A673 (cell line): ENCODE measurements at regions not wholly inside any gene's neighbourhood (a gene's known extent, or its start where the extent isn't known, plus 50 kb on each side); places are given as distances from the start of the nearest gene placed in this dataset.

Experiments
- BruUV-seq: library from RNA; stranded (reverse); fragments of 400-500 nt; replicated peaks from 2 replicates; lab custom pipeline; 2021; lab: Mats Ljungman, UMichigan
- CTCF ChIA-PET: fragments of 300-600 bp; sonication (Branson Sonifier 250); formaldehyde crosslinking; loops from one replicate; lab custom pipeline; 2022; ENCODE audit warnings: antibody characterized with exemption; lab: Charles Lee
- POLR2A ChIA-PET: fragments of 300-600 bp; sonication (Branson Sonifier 250); formaldehyde crosslinking; loops from one replicate; lab custom pipeline; 2022; ENCODE audit warnings: antibody characterized with exemption; ENCODE audit not compliant: low non-redundant PET; lab: Charles Lee
- DNase-seq: peaks from one replicate; pipeline ENCODE4 v3.0.0-alpha.2; 2015; ENCODE audit warnings: low spot score
- H3K27ac ChIP-seq: fragments of 200-600 bp; sonication (generic); 2 replicates; pipeline ENCODE4 v1.5.1; 2016; ENCODE audit warnings: mixed run types, low read depth, mild to moderate bottlenecking, mixed read lengths, antibody characterized with exemption, low read length; ENCODE audit not compliant: poor library complexity, severe bottlenecking
- H3K27me3 ChIP-seq: fragments of 200-600 bp; sonication (generic); replicated peaks from 2 replicates; pipeline ENCODE4 v1.6.1; 2017; ENCODE audit warnings: mixed run types, low read depth, mild to moderate bottlenecking, mixed read lengths, antibody characterized with exemption, low read length; ENCODE audit not compliant: insufficient read depth, poor library complexity
- H3K36me3 ChIP-seq: fragments of 200-600 bp; sonication (generic); 2 replicates; pipeline ENCODE4 v1.6.1; 2016; ENCODE audit warnings: mixed run types, mild to moderate bottlenecking, mixed read lengths, antibody characterized with exemption, low read length; ENCODE audit not compliant: insufficient read depth, poor library complexity, severe bottlenecking
- H3K4me1 ChIP-seq: fragments of 200-600 bp; sonication (generic); 2 replicates; pipeline ENCODE4 v1.6.1; 2017; ENCODE audit warnings: mixed run types, mild to moderate bottlenecking, mixed read lengths, antibody characterized with exemption, low read length; ENCODE audit not compliant: insufficient read depth, poor library complexity, severe bottlenecking
- H3K4me3 ChIP-seq: fragments of 200-600 bp; sonication (generic); 2 replicates; pipeline ENCODE4 v1.5.1; 2016; ENCODE audit warnings: low read depth, mixed run types, mild to moderate bottlenecking, mixed read lengths, low read length; ENCODE audit not compliant: poor library complexity, severe bottlenecking
- H3K9me3 ChIP-seq: fragments of 200-600 bp; sonication (generic); 2 replicates; pipeline ENCODE4 v1.6.1; 2016; ENCODE audit warnings: mixed run types, low read depth, mild to moderate bottlenecking, mixed read lengths, antibody characterized with exemption, low read length; ENCODE audit not compliant: poor library complexity, severe bottlenecking
- EZH2 ChIP-seq: fragments of 200-600 bp; sonication (generic); IDR thresholded peaks from 2 replicates; pipeline ENCODE4 v1.6.1; 2017; ENCODE audit warnings: borderline replicate concordance, low read depth, mild to moderate bottlenecking, mixed read lengths, antibody characterized with exemption, low read length; ENCODE audit not compliant: poor library complexity, severe bottlenecking
- intact Hi-C: fragments of 100-400 bp; cut with micrococcal nuclease; formaldehyde crosslinking; loops from one replicate; pipeline ENCODE4 v1.10.0; 2022; ENCODE audit not compliant: unreplicated experiment
- TF ChIP-seq, protein P1 (sequence below): fragments of 300-800, 200-600 bp; sonication (generic); conservative IDR thresholded peaks from 2 replicates; pipeline ENCODE4 v1.5.1; 2017; ENCODE audit warnings: low read depth, mild to moderate bottlenecking, antibody characterized with exemption, low read length, moderate library complexity, mixed read lengths

DNA sequence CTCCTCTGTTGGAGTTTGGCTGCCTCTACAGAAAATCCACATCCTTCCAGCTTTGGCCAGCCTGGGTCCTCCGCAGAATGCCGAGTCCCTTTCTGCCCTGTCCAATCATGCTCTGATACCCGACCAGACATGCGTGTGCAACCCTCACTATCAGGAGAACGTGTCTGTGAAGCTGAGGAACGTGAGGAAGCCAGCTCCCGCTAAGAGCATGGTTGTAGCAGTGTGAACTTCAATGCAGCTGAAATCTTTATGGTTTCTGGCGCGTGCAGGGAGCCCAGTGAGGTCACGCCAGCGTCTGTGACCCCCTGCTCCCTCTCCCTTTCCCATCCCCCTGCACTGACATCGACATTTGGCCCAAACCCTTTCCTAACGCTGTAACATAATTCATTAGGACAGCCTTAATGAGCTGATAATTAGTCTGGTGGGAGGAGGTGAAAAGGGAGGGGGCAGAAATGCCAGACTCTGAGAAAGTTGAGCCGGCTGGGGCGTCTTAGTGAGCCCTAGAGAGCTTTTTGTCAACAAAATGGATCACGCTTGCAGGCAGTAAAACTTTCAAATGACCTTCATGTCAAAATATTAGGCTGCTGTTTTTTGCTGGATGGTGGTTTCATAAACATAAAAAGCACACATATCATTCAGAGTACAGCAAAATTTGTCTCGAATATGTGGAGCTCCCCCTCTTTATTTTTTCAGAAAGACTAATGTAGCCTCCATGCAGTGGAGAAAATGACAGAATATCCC is 423.3 kb downstream of the QKI start:
- DNase-seq = no peak
- intact Hi-C loops = no loop called here
- TF ChIP-seq EZH2 = no peak
- peaks cover 6% of the 10 kb centered on the region for H3K9me3 ChIP-seq
- no peaks in the 10 kb centered on the region for H3K36me3 ChIP-seq
- H3K4me3 ChIP-seq = no peak overlapping the region
- no peak overlapping the region for H3K27ac ChIP-seq
- CTCF ChIA-PET = no interaction called here
- H3K4me1 ChIP-seq = peaks cover 5% of the 10 kb centered on the region
- no TSS peak for BruUV-seq
- peaks cover 9% of the 10 kb centered on the region for H3K27me3 ChIP-seq
- POLR2A ChIA-PET = no interaction called here

DNA sequence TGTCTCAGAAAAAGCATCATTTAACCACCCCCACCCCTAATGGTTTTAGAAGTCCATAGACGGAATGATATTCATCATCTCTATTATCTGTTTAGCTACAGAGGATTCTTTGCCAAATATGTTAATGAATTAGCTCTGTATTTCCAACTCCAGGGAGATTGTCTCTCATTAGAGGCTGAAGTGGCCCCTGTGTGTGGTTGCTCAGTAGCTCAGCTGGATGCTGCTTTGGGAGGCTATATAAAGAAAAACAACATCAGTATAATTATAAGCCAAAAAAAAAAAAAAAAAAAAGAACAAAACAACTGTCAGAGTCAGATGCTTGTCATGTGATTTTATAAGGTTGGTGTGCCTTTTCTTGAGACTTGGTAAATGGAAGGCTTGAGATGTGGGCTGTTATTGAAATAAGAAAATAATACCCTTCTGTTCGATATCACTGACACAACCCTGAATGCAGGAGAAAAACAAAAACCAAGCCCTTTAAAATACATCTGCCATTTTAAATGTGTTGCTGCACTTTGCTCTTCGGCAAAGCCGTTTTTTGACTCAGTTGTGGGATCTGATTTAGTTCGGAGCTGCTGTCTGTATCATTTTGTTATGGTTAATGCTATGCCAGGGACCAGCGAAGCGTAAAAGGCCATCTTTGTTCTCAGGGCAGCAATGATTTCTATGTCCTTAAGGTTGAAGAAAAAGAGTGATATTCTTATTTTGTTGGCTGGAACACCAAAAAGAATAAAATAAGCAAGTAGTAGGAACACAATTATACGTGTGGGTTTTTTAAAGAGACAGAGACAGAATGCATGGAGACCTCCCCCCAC is 422.6 kb downstream of the QKI start:
- H3K36me3 ChIP-seq = no peaks in the 10 kb centered on the region
- TF ChIP-seq, protein P1, sequence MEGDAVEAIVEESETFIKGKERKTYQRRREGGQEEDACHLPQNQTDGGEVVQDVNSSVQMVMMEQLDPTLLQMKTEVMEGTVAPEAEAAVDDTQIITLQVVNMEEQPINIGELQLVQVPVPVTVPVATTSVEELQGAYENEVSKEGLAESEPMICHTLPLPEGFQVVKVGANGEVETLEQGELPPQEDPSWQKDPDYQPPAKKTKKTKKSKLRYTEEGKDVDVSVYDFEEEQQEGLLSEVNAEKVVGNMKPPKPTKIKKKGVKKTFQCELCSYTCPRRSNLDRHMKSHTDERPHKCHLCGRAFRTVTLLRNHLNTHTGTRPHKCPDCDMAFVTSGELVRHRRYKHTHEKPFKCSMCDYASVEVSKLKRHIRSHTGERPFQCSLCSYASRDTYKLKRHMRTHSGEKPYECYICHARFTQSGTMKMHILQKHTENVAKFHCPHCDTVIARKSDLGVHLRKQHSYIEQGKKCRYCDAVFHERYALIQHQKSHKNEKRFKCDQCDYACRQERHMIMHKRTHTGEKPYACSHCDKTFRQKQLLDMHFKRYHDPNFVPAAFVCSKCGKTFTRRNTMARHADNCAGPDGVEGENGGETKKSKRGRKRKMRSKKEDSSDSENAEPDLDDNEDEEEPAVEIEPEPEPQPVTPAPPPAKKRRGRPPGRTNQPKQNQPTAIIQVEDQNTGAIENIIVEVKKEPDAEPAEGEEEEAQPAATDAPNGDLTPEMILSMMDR = no peak
- peaks cover 9% of the 10 kb centered on the region for H3K27me3 ChIP-seq
- no peak overlapping the region for H3K4me3 ChIP-seq
- CTCF ChIA-PET = no interaction called here
- POLR2A ChIA-PET = no interaction called here
- H3K4me1 ChIP-seq = peaks cover 5% of the 10 kb centered on the region
- no TSS peak for BruUV-seq
- peaks cover 4% of the 10 kb centered on the region for H3K9me3 ChIP-seq
- DNase-seq = peak; percentile 7
- intact Hi-C loops = no loop called here
- no peak overlapping the region for H3K27ac ChIP-seq

DNA sequence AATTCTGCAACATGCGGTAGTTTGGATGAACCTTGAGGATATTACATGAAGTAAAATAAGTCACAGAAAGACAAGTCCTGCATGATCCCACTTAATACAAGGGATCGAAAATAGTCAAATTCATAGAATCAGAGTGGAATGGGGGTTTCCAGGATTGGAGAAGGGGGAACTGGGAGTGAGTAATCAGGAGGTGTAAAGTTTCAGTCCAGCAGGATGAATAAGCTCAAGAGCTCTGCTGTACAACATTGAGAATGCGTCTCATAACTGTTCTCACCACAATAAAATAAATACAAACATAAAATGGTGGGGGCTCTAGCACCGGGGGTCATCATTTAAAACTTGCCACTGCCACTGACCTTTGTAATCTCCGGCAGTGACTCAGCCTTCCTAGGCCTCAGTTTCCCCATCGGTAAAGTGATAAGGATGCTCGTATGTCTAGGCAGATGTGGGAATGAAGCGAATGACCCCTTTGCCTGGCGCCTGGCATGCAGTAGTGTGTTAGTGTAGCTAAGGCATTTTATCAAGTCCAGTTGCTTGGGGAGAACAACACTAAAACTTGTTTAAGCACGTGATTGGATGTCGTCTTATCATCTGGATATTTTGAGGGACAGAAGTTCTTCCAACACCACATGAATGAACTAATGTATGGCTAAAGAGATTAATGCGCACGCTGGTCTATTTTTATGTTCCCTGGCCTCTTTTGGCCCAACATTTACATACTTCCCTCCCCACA is 421.1 kb downstream of the QKI start:
- intact Hi-C loops = no loop called here
- BruUV-seq = no TSS peak
- peaks cover 9% of the 10 kb centered on the region for H3K27me3 ChIP-seq
- no peak overlapping the region for H3K4me3 ChIP-seq
- no peak for DNase-seq
- peaks cover 5% of the 10 kb centered on the region for H3K4me1 ChIP-seq
- TF ChIP-seq EZH2 = no peak
- TF ChIP-seq, protein P1 = no peak
- no peaks in the 10 kb centered on the region for H3K9me3 ChIP-seq
- ChIA-PET POLR2A (no interaction called here), CTCF (no interaction called here)
- H3K27ac ChIP-seq = no peak overlapping the region
- no peaks in the 10 kb centered on the region for H3K36me3 ChIP-seq
